SK-N-SH (cell line): ENCODE measurements at regions not wholly inside any gene's neighbourhood (a gene's known extent, or its start where the extent isn't known, plus 50 kb on each side); places are given as distances from the start of the nearest gene placed in this dataset.

Source experiments
- CTCF ChIA-PET: fragments of 300-600, 350-600 bp; formaldehyde crosslinking; extraction: SDS; loops from one replicate; lab custom pipeline; 2021; lab: Yijun Ruan, JAX
- POLR2A ChIA-PET: fragments of 350-600 bp; sonication (Branson Sonifier 250); formaldehyde crosslinking; extraction: SDS; loops from one replicate; lab custom pipeline; 2020; ENCODE audit warnings: antibody characterized with exemption, inconsistent platforms; lab: Yijun Ruan, JAX
- DNase-seq: peaks from one replicate; pipeline ENCODE4 v3.0.0; 2012
- H2AFZ ChIP-seq: fragments of 200-600 bp; sonication (generic); 2 replicates; pipeline ENCODE4 v1.8.1; 2016; ENCODE audit warnings: antibody characterized with exemption, mild to moderate bottlenecking, low read depth
- H3F3A ChIP-seq: fragments of 200-600 bp; sonication (generic); replicated peaks from 2 replicates; pipeline ENCODE3; 2016; ENCODE audit warnings: antibody characterized with exemption, mild to moderate bottlenecking; ENCODE audit not compliant: insufficient read depth
- H3K27ac ChIP-seq, 2 experiments: fragments of 200-500 bp in 1 of 2; fragments of 200-600 bp in 1 of 2; sonication (Bioruptor generic) in 1 of 2; sonication (generic), shearing (Covaris generic) in 1 of 2; 2 replicates each; pipeline versions ENCODE4 v1.5.1 to v1.6.1; 2014 to 2016; ENCODE audit warnings: low read depth in 2 of 2, inconsistent platforms in 1 of 2, low read length in 1 of 2, mild to moderate bottlenecking in 1 of 2, mixed read lengths in 1 of 2
- H3K27me3 ChIP-seq: fragments of 200-600 bp; sonication (generic), shearing (Covaris generic); 2 replicates; pipeline ENCODE4 v1.6.1; 2016; ENCODE audit warnings: mixed run types; ENCODE audit not compliant: insufficient read depth
- H3K36me3 ChIP-seq, 2 experiments: fragments of 200-500 bp in 1 of 2; fragments of 200-600 bp in 1 of 2; sonication (Bioruptor generic) in 1 of 2; sonication (generic) in 1 of 2; replicated peaks in 1 of 2; 2 replicates each; pipeline versions ENCODE3 to v1.5.1; 2014 to 2016; ENCODE audit warnings: low read length in 1 of 2, mild to moderate bottlenecking in 1 of 2; ENCODE audit not compliant: insufficient read depth in 2 of 2, control insufficient read depth in 1 of 2
- H3K4me1 ChIP-seq, 2 experiments: fragments of 200-500 bp in 1 of 2; fragments of 200-600 bp in 1 of 2; sonication (Bioruptor generic) in 1 of 2; sonication (generic), shearing (Covaris generic) in 1 of 2; 2 replicates each; pipeline versions ENCODE4 v1.5.1 to v1.6.1; 2014 to 2016; ENCODE audit warnings: low read depth in 1 of 2, low read length in 1 of 2, mixed run types in 1 of 2; ENCODE audit not compliant: insufficient read depth in 2 of 2, control insufficient read depth in 1 of 2
- H3K4me2 ChIP-seq: fragments of 200-600 bp; sonication (generic), shearing (Covaris generic); 2 replicates; pipeline ENCODE4 v1.6.1; 2017; ENCODE audit warnings: mixed run types
- H3K4me3 ChIP-seq, 2 experiments: fragments of 200-500 bp in 1 of 2; fragments of 200-600 bp in 1 of 2; sonication (Bioruptor generic) in 1 of 2; sonication (generic), shearing (Covaris generic) in 1 of 2; 2 replicates each; pipeline versions ENCODE4 v1.5.1 to v1.8.1; 2014 to 2016; ENCODE audit warnings: low read depth in 2 of 2, inconsistent platforms in 1 of 2, low read length in 1 of 2, mild to moderate bottlenecking in 1 of 2, mixed read lengths in 1 of 2, moderate library complexity in 1 of 2
- H3K79me2 ChIP-seq: fragments of 200-600 bp; sonication (generic); 2 replicates; pipeline ENCODE4 v1.8.1; 2017; ENCODE audit warnings: mild to moderate bottlenecking; ENCODE audit not compliant: insufficient read depth
- H3K9ac ChIP-seq: fragments of 200-600 bp; sonication (generic); 2 replicates; pipeline ENCODE4 v1.6.1; 2017; ENCODE audit warnings: mixed run types
- H3K9me2 ChIP-seq: fragments of 200-600 bp; sonication (generic); 2 replicates; pipeline ENCODE4 v1.6.1; 2017; ENCODE audit warnings: mixed run types
- H3K9me3 ChIP-seq: fragments of 200-600 bp; sonication (generic); 2 replicates; pipeline ENCODE4 v1.6.1; 2017; ENCODE audit warnings: mixed run types, mild to moderate bottlenecking, moderate library complexity
- H4K20me1 ChIP-seq: fragments of 200-600 bp; sonication (generic); 2 replicates; pipeline ENCODE4 v1.6.1; 2017; ENCODE audit warnings: mild to moderate bottlenecking, mixed run types; ENCODE audit not compliant: insufficient read depth
- CHD2 ChIP-seq: fragments of 150-350 bp; IDR thresholded peaks from 2 replicates; pipeline ENCODE4 v1.6.1; 2018; ENCODE audit warnings: low read length; ENCODE audit not compliant: partially characterized antibody
- ELF1 ChIP-seq: IDR thresholded peaks from 2 replicates; pipeline ENCODE4 v1.4.0; 2012
- FOXJ3 ChIP-seq: sonication (generic); formaldehyde crosslinking; IDR thresholded peaks from 2 replicates; pipeline ENCODE4 v1.5.1; 2020; ENCODE audit warnings: mild to moderate bottlenecking, missing genetic modification reagents
- FOXM1 ChIP-seq: IDR thresholded peaks from 2 replicates; pipeline ENCODE4 v1.4.0; 2012; ENCODE audit warnings: low read depth, mild to moderate bottlenecking
- GABPA ChIP-seq: IDR thresholded peaks from 2 replicates; pipeline ENCODE4 v1.4.0; 2012; ENCODE audit warnings: low read depth, mild to moderate bottlenecking
- MEF2A ChIP-seq: IDR thresholded peaks from 2 replicates; pipeline ENCODE4 v1.4.0; 2012; ENCODE audit warnings: low read depth, borderline replicate concordance
- NFIC ChIP-seq: IDR thresholded peaks from 2 replicates; pipeline ENCODE4 v1.4.0; 2012; ENCODE audit warnings: borderline replicate concordance
- PBX3 ChIP-seq: IDR thresholded peaks from 2 replicates; pipeline ENCODE4; 2012
- RCOR1 ChIP-seq: fragments of 150-350 bp; IDR thresholded peaks from 2 replicates; pipeline ENCODE4 v1.6.1; 2017; ENCODE audit warnings: antibody characterized with exemption, low read length
- REST ChIP-seq: IDR thresholded peaks from 2 replicates; pipeline ENCODE4 v1.6.1; 2012; ENCODE audit warnings: mild to moderate bottlenecking, low read depth, low read length, moderate library complexity
- RXRA ChIP-seq: IDR thresholded peaks from 2 replicates; pipeline ENCODE4 v1.4.0; 2012; ENCODE audit warnings: low read depth, mild to moderate bottlenecking, borderline replicate concordance
- SMC3 ChIP-seq: IDR thresholded peaks from 2 replicates; pipeline ENCODE4 v1.6.1; 2012; ENCODE audit warnings: low read depth, low read length, improper control_type of control experiment
- TEAD4 ChIP-seq: IDR thresholded peaks from 2 replicates; pipeline ENCODE4 v1.4.0; 2012; ENCODE audit warnings: mild to moderate bottlenecking, borderline replicate concordance; ENCODE audit not compliant: insufficient read depth
- ZBTB33 ChIP-seq: IDR thresholded peaks from 2 replicates; pipeline ENCODE4 v1.4.0; 2012; ENCODE audit warnings: low read depth, borderline replicate concordance
- WGBS: methylation state at CpG from one replicate; pipeline ENCODE4 v1.1.6; 2017; ENCODE audit warnings: low lambda C conversion rate; 5-methylcytosine and 5-hydroxymethylcytosine counted together

- 40% methylated on average over 3 of the region's 3 CpGs for WGBS
- CTCF ChIA-PET, result no interaction called here
Observed at GRCh38 chr6:66935612-66936011, 1228.6 kb upstream of the EYS start.

More at GRCh38 chr6:66935612-66936011, 1228.6 kb upstream of the EYS start:
- Histone ChIP-seq H3F3A (no peaks in the 10 kb centered on the region), H3K9me3 (no peaks in the 10 kb centered on the region), H3K4me3 (no peak overlapping the region), H3K36me3 (no peaks in the 10 kb centered on the region), H3K4me1 (no peaks in the 10 kb centered on the region; a peak in 1 of 4 replicates), H3K27ac (no peak overlapping the region), H4K20me1 (no peaks in the 10 kb centered on the region), H3K4me2 (no peak overlapping the region), H3K79me2 (no peaks in the 10 kb centered on the region), H3K9ac (no peak overlapping the region), H3K27me3 (no peaks in the 10 kb centered on the region), H2AFZ (no peak overlapping the region), H3K9me2 (no peaks in the 10 kb centered on the region)
- no peak for DNase-seq
- POLR2A ChIA-PET, result no interaction called here
- no peak for TF ChIP-seq NFIC
- TF ChIP-seq FOXJ3 (CRISPR knock-in tag), result no peak
- no peak for TF ChIP-seq REST
- no peak for TF ChIP-seq ZBTB33
- no peak for TF ChIP-seq CHD2
- no peak for TF ChIP-seq RCOR1
- TF ChIP-seq FOXM1, result no peak
- TF ChIP-seq RXRA, result no peak
- no peak for TF ChIP-seq TEAD4
- no peak for TF ChIP-seq MEF2A
- TF ChIP-seq ELF1, result no peak
- no peak for TF ChIP-seq GABPA
- no peak for TF ChIP-seq SMC3
- TF ChIP-seq PBX3, result no peak
- TF ChIP-seq, all 33 proteins: peak for 0
